GM19043 (cell line): ENCODE measurements at regions not wholly inside any gene's neighbourhood (a gene's known extent, or its start where the extent isn't known, plus 50 kb on each side); places are given as distances from the start of the nearest gene placed in this dataset.
"Not testable (repeated sequence)": the region's sequence is repeated elsewhere in the genome, so short reads cannot be mapped to it uniquely, and the experiment has no call there.

Source experiments
- ATAC-seq: cut with Tn5 transposase; IDR thresholded peaks from one replicate; pipeline ENCODE4 v1.9.1; 2021; ENCODE audit warnings: low read depth; ENCODE audit not compliant: unreplicated experiment

GRCh38 chr7:85916016-85916415 is 727.7 kb upstream of the GRM3 start:
- ATAC-seq, result no peak

DNA sequence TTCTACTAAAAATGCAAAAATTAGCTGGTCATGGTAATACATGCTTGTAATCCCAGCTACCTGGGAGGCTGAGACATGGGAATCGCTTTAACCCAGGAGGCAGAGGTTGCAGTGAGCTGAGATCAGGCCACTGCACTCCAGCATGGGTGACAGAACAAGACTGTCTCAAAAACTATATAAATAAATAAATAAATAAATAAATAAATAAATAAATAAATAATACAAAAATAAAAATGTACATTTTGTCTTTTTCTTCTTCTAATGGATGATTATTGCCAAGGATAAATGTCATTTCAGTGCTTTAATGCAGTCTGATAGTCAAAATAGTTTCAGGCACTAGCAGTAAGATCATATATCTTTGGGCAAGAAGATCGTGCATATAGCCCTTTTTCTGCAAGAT is 727.6 kb upstream of the SEMA3D start:
- ATAC-seq, result no peak

- ATAC-seq, result no peak
Measured at GRCh38 chr7:85908051-85908450, 721.2 kb upstream of the SEMA3D start.

- ATAC-seq, result no peak
Measured at GRCh38 chr7:85897967-85898366, 711.1 kb upstream of the SEMA3D start.

DNA sequence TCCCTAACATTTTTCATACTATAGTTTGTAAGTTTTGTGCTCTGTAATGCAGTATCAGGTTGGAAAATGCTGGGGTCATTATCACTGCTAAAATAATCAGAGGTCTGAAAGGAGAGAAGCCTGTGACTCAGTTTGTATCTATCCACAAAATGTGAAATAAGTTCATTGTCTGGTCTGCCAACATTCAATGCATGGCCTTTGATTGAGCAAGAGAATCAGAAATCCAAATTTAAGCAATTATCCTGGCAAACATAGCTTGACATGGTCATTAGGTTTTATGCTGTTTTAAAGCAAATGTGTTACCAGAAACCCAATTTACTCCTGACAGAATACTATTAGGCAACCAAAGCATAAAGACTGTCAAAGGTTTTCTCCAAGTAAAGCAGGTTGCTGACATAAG is 709.7 kb upstream of the SEMA3D start:
- no peak for ATAC-seq

- ATAC-seq, result no peak
Measured at GRCh38 chr7:85895835-85896234, 709.0 kb upstream of the SEMA3D start.

GRCh38 chr7:85891900-85892299 is 705.0 kb upstream of the SEMA3D start:
- not testable (repeated sequence) for ATAC-seq

DNA sequence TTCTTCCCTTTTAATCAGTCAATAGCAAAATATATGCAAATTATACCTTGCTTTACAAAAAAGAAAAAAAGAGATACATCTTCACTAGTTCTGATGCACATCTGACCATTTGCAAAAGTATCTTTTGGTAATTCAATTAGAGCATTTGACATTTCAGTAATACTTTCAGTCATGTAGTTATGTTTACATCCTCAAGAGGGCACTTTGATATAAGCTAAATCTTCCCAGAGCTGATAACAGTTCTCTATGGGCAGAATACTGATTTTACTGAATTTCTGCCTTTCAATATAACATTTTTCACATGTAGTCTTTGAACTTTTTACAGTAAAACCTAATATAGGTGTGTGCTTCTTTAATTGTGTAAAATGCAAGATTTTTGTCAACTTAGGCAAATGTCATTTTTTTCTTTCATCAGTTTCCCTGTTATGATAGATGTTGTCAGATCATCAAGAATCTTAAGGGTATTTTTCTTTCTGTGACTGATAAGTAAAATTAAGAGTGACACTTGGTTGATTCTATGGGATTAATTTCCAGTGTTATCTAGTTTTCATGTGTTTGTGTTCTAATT is 703.5 kb upstream of the SEMA3D start:
- peak; percentile 76 for ATAC-seq

DNA sequence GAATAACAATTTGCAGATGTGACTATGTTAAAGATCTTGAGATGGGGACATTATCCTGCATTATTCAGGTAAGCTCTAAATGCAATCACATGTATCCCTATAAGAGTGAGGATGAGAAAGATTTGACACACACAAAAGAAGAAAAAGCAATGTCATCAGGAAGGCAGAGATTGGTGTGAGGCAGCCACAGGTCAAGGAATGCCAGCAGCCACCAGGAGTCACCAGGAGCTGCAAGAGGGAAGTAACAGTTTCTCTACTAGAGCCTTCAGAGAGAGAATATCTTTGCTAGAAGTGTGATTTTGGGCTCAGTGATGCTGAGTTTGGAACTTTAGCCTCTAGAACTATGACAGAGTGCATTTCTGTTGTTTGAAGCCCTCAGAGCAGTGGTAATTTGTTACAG is 700.3 kb upstream of the SEMA3D start:
- ATAC-seq, result no peak

GRCh38 chr7:85882335-85882734 is 695.5 kb upstream of the SEMA3D start:
- ATAC-seq, result no peak

GRCh38 chr7:85875398-85875797 is 688.5 kb upstream of the SEMA3D start:
- ATAC-seq, result no peak

DNA sequence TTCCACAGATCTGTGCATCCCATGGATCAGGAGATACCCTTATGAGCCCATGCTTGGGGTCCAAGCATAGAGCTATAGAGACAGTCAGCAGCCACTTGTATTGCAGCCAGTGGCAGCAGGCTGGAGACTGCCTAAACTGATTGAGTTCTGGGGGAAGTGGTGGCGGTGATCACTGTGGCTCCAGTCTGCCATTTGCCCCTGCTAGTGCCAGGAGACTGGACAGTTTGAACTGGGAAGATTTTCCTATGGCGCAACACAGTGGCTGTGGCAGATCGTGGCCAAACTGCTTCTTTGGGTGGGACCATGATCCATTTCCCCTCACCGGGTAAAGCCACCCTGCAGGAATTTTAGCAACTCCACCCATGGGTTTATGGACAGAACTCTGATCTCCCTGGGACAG is 679.7 kb upstream of the SEMA3D start:
- no peak for ATAC-seq

DNA sequence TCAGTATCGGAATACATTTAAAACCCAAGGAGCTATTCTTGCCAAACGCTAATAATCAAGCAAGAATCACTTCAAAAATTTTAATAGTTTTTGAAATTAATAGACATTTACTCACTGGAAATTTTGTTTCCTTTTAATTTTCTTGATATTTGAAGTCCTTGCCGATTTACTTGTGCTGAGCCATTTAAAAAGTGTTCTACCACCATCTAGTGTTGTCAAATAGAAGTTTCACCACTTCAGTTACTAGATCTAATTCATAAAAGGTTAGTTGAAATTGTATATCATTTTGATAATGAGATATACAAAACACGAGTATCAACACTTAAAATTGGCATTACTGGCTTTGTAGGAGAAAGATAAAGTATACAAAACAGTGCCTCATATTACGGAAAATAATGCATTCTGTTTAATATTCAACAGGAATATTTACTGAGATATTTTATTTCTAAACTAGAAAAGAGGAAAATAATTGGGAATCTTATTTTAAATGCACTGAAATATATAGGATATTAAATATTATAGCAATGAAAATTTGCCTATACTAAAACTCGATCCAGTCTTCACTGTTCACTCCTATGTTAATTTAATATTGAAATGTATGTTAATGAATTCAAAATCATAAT is 664.8 kb upstream of the SEMA3D start:
- ATAC-seq, result no peak

GRCh38 chr7:85850381-85850780 is 663.5 kb upstream of the SEMA3D start:
- ATAC-seq, result no peak

DNA sequence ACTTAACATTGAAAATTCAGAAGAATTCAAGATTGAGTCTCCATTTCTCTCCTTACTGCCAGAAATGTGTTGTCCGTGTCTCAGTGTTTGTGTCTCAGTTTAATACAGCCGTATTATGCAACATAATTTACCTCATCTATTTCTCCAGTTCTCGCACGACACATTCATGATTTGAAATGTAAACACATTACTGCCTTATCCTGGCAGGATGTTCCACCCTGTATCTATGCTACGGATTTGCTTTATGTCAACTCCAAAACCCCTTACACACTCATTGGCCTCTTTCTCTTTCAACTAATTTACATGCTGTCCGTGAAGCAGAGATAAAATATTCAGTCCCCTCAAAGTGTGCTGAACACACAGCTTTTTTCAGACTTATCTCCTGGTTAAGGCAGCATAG is 653.7 kb upstream of the SEMA3D start:
- no peak for ATAC-seq

DNA sequence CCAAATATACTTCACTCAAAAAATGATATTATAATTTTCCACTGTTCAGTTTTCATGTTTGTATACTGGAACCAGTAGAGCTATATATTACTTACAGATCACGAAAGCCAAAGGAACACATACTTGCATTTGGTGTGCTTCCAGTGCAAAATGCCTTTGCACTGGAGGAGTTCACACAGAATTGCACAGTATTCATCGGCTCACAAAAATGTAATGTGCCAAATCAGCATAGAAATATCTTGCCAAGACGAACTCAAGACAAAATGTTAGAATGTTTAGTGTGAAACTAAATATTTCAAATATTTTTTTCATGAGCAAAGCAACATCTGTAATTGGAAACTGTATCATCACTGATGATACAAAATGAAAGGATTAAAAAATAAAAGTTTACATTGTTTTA is 646.2 kb upstream of the SEMA3D start:
- no peak for ATAC-seq

- no peak for ATAC-seq
Measured at GRCh38 chr7:85830982-85831381, 644.1 kb upstream of the SEMA3D start.

DNA sequence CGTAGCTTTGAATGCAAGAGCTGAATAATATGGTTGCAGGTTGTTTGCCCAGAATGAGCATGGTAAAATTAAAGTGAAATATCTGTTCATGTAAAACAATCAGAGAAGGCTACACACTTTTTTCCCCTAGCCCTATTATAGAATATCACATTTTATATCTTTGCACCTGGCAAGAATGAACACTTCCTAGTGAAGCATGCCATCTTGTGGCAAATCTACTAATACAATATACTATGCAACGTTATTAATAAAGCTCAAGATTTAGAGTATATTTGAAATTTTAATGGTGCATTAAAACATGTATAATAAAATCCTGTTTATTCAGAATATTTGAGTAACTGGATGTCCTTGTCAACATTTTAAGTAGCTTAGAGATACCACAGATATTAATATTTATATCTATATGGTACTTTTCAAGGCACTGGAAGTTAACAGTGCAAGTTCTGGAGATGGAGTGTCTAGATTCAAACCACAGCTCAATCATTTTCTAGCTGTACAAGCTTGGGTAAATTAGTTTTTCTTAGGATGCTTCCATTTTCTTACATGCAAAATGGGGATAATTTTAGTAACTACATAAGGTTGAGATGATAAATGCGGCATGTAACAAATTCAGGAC is 643.1 kb upstream of the SEMA3D start:
- no peak for ATAC-seq

DNA sequence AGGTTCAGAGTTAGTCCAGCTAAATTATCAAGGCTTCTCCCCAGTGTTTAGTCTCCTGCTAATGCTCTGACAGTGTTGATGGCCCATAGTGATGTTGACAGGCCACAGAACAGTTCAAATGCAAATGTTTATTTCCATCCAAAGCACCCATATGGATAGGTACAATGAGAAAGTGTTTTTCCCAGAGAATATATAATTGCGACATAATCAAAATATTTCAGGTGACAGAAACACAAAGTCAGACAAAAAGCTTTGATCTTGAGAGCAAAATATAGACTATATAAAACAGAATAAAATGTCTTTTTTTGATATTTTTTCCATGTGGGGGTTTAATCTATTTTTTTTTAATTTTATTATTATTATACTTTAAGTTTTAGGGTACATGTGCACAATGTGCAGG is 642.3 kb upstream of the SEMA3D start:
- no peak for ATAC-seq

DNA sequence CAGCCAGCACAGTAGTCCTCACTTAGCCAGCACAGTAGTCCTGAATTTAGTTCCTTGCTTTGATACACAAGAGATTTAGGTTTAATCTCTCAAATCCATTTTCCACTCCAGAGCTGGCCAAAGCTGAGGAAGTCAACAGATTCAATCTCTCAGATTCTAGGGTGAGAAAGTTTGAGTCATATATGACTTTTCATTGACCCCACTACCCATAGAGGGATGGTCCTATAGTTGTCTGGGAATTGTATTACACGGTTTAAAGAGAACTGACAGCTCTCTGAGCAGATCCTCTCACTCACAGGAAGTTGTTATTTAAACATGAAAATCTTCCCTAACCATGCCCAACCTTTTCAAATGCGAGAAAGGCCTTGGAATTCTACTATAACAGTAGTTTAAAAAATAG is 641.8 kb upstream of the SEMA3D start:
- ATAC-seq, result no peak

- ATAC-seq, result no peak
Measured at GRCh38 chr7:85823396-85824080, 636.7 kb upstream of the SEMA3D start.

GRCh38 chr7:85821926-85822325 is 635.1 kb upstream of the SEMA3D start:
- no peak for ATAC-seq
